ENCODE measurements at regions not wholly inside any gene's neighbourhood (a gene's known extent, or its start where the extent isn't known, plus 50 kb on each side); places are given as distances from the start of the nearest gene placed in this dataset.

DNA sequence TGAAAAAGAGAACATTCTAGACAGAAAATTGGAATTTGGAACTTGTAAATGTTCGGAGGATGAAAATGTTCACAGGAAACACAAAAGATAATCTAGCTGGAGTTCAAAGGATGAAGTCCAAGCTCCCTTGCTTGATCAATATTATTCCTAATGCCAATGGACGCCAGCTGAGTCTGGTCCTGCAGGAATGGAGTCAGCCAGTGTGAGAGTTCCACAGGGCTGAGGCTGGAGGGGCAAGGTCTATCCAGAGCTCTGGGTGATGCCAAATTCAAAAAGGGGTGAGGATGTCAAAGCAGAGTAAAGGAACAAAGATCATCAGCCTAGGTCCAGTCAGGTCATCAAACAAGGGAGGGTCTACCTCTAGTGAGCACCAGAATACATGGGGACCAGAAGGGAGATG lies 78.5 kb upstream of the CTNNA2 start:
- peaks cover 11% of the 10 kb centered on the region for H3K4me1 Mint-ChIP-seq
- H3K36me3 Mint-ChIP-seq: no peaks in the 10 kb centered on the region
- no peaks in the 10 kb centered on the region for H3K27me3 Mint-ChIP-seq (ENCODE audit: low read depth)
- TF ChIP-seq, protein P1, sequence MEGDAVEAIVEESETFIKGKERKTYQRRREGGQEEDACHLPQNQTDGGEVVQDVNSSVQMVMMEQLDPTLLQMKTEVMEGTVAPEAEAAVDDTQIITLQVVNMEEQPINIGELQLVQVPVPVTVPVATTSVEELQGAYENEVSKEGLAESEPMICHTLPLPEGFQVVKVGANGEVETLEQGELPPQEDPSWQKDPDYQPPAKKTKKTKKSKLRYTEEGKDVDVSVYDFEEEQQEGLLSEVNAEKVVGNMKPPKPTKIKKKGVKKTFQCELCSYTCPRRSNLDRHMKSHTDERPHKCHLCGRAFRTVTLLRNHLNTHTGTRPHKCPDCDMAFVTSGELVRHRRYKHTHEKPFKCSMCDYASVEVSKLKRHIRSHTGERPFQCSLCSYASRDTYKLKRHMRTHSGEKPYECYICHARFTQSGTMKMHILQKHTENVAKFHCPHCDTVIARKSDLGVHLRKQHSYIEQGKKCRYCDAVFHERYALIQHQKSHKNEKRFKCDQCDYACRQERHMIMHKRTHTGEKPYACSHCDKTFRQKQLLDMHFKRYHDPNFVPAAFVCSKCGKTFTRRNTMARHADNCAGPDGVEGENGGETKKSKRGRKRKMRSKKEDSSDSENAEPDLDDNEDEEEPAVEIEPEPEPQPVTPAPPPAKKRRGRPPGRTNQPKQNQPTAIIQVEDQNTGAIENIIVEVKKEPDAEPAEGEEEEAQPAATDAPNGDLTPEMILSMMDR (IDR thresholded peaks at IDR 0.05; ENCODE audit: unreplicated experiment): no peak
- no peaks in the 10 kb centered on the region for H3K9me3 Mint-ChIP-seq
- no peak overlapping the region for H3K4me3 Mint-ChIP-seq
- DNase-seq (ENCODE audit: low spot score in 2 of 2, unreplicated experiment in 2 of 2): no peak
- H3K27ac Mint-ChIP-seq: no peak overlapping the region

DNA sequence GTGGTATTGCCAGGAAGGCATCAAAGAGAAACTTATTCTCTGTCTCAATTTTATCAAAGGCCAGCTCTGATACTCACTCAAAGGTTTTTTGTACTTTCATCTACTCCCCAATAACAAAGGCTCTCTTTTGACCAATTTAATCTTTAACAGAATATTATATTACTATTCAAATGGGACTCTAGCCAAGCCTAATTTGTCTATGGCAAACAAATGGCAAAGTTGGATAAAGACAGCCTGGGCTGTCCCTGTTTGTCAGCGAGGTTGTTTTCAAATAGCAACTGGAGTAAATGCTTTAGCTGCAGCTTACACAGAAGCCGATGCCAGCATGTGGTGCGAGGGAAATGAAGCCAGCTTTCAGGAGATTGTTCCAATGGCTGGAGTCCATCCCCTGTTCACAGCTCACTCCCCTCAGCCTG lies 80.1 kb upstream of the CTNNA2 start:
- DNase-seq (ENCODE audit: low spot score in 2 of 2, unreplicated experiment in 2 of 2): no peak
- Mint-ChIP-seq H3K4me1 (peaks cover 9% of the 10 kb centered on the region), H3K27me3 (ENCODE audit: low read depth) (no peaks in the 10 kb centered on the region)

DNA sequence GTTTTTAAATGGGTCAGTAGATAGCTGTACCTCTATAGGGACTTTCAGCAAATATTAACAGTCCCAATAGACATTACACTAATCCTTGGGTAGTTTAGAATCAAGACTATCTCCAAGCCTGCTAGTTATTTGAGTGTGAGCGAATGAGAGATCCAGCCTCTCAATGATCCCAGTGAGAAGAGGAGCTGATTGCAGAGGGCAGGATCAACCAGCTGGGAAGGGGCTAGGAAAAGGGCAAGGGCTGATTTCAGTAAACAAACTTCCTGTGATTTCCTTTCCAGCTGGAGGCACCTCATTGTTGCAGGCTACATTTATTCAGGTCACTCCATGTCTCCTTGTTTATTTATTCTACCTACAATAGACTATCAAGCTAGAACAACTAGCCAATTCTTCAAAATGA lies 84.1 kb upstream of the CTNNA2 start:
- peaks cover 3% of the 10 kb centered on the region for H3K4me1 Mint-ChIP-seq
- H3K27ac Mint-ChIP-seq: no peak overlapping the region
- H3K4me3 Mint-ChIP-seq: no peak overlapping the region
- H3K27me3 Mint-ChIP-seq (ENCODE audit: low read depth): no peaks in the 10 kb centered on the region
- no peaks in the 10 kb centered on the region for H3K9me3 Mint-ChIP-seq
- TF ChIP-seq, protein P1 (IDR thresholded peaks at IDR 0.05; ENCODE audit: unreplicated experiment): no peak
- DNase-seq (ENCODE audit: low spot score in 2 of 2, unreplicated experiment in 2 of 2): no peak
- no peaks in the 10 kb centered on the region for H3K36me3 Mint-ChIP-seq

More for the DNA sequence above, 80.1 kb upstream of the CTNNA2 start:
- Mint-ChIP-seq H3K9me3 (no peaks in the 10 kb centered on the region), H3K36me3 (no peaks in the 10 kb centered on the region), H3K4me3 (no peak overlapping the region), H3K27ac (no peak overlapping the region)
- TF ChIP-seq, protein P1 (IDR thresholded peaks at IDR 0.05; ENCODE audit: unreplicated experiment): no peak

DNA sequence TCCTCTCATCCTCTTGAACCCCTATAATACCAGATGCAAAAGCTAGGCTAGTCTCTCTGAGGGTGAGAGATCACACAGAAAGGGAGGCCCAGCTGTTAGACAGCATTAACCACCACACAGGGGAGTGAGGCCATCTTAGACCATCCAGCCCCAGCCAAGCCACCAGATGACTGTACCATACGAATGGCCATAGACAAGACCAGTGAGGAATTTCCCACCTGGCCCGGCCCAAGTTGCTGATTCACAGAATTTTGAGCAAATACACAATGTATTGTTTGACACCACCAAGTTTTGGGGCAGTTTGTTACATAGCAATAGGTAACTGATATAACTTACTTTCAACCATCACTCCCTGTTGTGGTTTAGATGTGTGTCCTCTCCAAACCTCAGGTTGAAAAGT lies 98.2 kb upstream of the CTNNA2 start:
- Mint-ChIP-seq H3K36me3 (no peaks in the 10 kb centered on the region), H3K4me3 (no peak overlapping the region), H3K27ac (no peak overlapping the region), H3K9me3 (peaks cover 9% of the 10 kb centered on the region), H3K4me1 (no peaks in the 10 kb centered on the region), H3K27me3 (ENCODE audit: low read depth) (no peaks in the 10 kb centered on the region)
- DNase-seq (ENCODE audit: low spot score in 2 of 2, unreplicated experiment in 2 of 2): no peak
- TF ChIP-seq, protein P1 (IDR thresholded peaks at IDR 0.05; ENCODE audit: unreplicated experiment): no peak

DNA sequence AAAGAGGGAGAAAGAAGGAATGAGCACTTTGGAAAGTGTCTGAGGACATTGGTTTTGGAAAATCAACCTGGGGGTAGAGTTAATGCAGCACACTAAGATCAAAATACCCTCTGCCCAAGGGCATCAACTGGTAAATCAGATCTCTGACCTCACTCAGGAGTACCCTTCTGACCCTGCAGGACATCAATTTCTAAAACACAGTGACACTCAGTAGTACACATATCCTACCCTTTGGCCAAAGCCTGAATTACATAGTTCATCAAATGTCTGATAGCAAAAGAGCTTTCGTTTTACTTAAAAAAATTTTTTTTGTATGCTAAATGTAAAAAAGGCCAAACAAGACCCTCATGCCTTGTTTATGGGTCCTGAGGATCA lies 118.4 kb upstream of the CTNNA2 start:
- H3K27me3 Mint-ChIP-seq (ENCODE audit: low read depth): no peaks in the 10 kb centered on the region
- TF ChIP-seq, protein P1 (IDR thresholded peaks at IDR 0.05; ENCODE audit: unreplicated experiment): no peak
- H3K4me3 Mint-ChIP-seq: no peak overlapping the region
- no peaks in the 10 kb centered on the region for H3K36me3 Mint-ChIP-seq
- peaks cover 24% of the 10 kb centered on the region for H3K4me1 Mint-ChIP-seq
- H3K27ac Mint-ChIP-seq: peak overlapping the region; percentile 48
- peaks cover 7% of the 10 kb centered on the region for H3K9me3 Mint-ChIP-seq
- DNase-seq (ENCODE audit: low spot score in 2 of 2, unreplicated experiment in 2 of 2): no peak
